ENCODE measurements at regions not wholly inside any gene's neighbourhood (a gene's known extent, or its start where the extent isn't known, plus 50 kb on each side); places are given as distances from the start of the nearest gene placed in this dataset.

DNA sequence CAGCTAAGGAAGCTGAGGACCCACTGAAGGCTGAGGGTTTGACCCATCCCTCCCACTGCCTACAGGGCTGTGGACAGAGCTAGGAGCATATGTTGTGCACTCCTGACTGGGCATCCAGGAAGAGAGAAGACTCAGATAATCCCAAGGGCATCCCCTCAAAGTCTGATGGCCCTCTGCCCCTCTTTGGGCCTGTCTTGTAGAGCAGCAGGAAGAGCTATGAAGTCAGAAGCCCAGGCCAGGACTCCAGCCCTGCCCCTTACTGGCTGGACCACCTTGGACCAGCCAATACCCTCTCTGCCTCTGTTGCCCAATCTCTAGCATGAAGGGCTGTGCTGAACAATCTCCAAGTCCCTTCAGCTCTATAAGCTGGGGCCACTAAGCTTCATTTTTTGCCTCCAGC lies 210.8 kb downstream of the RPLP1 start:
- no peak overlapping the region for H3K27ac ChIP-seq
- DNase-seq (ENCODE audit: low spot score) = no peak
- no peak overlapping the region for H3K4me3 ChIP-seq
- no peaks in the 10 kb centered on the region for H3K4me1 ChIP-seq (replicated peaks)
- TF ChIP-seq POLR2AphosphoS5 (IDR thresholded peaks at IDR 0.05) = no peak
- no peak for TF ChIP-seq POLR2A (IDR thresholded peaks at IDR 0.05)
- TF ChIP-seq, protein P1, sequence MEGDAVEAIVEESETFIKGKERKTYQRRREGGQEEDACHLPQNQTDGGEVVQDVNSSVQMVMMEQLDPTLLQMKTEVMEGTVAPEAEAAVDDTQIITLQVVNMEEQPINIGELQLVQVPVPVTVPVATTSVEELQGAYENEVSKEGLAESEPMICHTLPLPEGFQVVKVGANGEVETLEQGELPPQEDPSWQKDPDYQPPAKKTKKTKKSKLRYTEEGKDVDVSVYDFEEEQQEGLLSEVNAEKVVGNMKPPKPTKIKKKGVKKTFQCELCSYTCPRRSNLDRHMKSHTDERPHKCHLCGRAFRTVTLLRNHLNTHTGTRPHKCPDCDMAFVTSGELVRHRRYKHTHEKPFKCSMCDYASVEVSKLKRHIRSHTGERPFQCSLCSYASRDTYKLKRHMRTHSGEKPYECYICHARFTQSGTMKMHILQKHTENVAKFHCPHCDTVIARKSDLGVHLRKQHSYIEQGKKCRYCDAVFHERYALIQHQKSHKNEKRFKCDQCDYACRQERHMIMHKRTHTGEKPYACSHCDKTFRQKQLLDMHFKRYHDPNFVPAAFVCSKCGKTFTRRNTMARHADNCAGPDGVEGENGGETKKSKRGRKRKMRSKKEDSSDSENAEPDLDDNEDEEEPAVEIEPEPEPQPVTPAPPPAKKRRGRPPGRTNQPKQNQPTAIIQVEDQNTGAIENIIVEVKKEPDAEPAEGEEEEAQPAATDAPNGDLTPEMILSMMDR (IDR thresholded peaks at IDR 0.05) = no peak
- intact Hi-C loops (cut with DNase I) = no loop called here
- no peaks in the 10 kb centered on the region for H3K36me3 ChIP-seq
- no peaks in the 10 kb centered on the region for H3K27me3 ChIP-seq (replicated peaks; ENCODE audit: insufficient read depth)
- H3K9me3 ChIP-seq = no peaks in the 10 kb centered on the region

DNA sequence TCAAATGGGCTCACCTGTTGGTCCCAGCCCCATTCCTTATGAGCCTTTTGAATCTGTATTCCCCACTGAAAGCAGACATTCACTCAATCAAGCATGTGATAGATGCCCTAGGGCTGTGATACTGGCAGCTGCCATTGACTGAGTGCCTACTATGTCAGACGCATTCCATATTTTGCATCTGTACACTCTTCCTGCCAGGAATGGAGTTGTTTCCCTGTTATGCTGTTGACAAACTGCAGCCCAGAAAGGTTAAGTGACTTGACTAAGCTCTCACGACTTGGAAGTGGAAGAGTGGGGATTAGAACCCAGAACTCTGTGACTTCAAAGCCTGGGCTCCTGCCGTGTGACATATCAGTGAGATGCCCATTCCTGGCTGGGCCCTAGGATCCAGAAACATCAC lies 211.4 kb downstream of the RPLP1 start:
- no peak for DNase-seq (ENCODE audit: low spot score)
- Histone ChIP-seq H3K27ac (no peak overlapping the region), H3K4me1 (replicated peaks) (no peaks in the 10 kb centered on the region), H3K27me3 (replicated peaks; ENCODE audit: insufficient read depth) (no peaks in the 10 kb centered on the region), H3K9me3 (no peaks in the 10 kb centered on the region), H3K36me3 (no peaks in the 10 kb centered on the region), H3K4me3 (no peak overlapping the region)
- TF ChIP-seq, protein P1 (IDR thresholded peaks at IDR 0.05) = no peak
- intact Hi-C loops (cut with DNase I) = no loop called here
- 92% methylated on average over 3 of the region's 3 CpGs for WGBS

DNA sequence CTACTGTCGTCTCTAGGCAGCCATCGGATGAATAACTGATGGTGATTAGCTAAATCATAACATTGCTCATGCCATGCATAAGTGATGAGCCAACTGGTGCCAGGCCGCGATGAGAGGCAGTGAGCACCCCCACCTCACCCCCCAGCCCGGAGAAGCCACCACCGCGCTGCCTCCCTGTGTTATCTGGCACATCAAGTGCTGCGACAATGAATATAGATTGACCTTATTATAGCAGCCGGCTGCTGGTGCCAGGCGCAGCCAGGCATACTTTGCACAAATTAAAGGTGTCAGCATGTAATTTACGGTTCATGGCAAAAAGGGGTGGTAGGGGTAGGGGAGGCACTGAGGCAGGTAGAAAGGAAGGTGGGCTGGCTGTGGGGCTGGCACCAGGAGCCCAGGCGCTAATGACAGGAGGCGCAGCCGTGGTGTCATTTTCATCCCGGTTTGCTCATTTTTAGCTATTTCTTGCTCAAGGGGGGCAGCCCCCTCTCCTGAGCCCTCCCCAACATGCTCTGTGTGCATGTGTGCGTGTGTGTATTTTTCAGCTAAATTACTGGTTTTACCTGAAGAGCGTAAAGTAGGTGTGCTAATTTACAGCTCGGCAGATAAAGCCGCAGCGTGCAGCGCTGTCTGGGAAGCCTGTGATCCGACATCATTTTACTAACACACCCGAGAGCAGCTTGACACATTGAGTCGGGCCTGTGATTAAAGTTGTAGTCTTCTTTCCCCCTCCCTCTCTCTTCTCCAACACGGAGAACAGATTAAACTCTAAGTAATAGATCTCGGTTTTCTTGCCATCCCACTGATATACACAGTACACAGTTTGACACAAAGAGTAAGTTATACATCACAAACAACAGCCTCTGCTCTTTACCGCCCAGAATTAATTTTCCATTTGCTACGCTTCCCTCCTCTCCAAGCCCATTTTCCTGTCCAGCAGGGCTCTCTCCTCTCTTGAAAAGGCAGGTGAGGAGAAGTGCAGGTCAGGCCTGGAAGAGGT lies 212.3 kb downstream of the RPLP1 start:
- Histone ChIP-seq H3K27ac (no peak overlapping the region), H3K9me3 (no peaks in the 10 kb centered on the region), H3K4me1 (replicated peaks) (no peaks in the 10 kb centered on the region), H3K4me3 (no peak overlapping the region), H3K36me3 (no peaks in the 10 kb centered on the region), H3K27me3 (replicated peaks; ENCODE audit: insufficient read depth) (no peaks in the 10 kb centered on the region)
- no peak for TF ChIP-seq POLR2AphosphoS5 (IDR thresholded peaks at IDR 0.05)
- intact Hi-C loops (cut with DNase I) = no loop called here
- DNase-seq (ENCODE audit: low spot score) = no peak
- WGBS = 63% methylated on average over 28 of the region's 28 CpGs

DNA sequence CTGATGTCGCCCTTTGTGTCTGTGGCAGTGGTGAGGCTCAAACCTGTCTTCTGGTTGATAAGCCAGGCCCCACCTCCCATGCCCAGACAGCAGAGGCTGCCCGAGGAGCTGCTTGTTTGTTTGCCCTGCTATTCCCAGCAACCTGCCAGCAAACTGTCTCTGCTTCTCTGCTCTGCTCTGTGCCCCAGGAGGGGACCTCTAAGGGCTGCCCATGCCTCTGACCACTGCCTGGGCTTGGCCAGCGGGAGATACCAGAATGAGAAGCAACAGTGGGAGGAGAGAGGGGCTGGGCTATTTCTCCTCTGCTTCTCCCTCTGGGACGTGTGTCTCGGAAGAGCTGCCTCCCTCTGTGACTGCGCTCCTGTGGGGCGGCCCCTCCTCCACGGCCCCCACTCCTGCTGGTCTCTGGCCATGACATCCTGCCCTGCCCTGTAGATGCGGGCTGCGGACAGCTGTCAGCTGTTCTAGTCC lies 213.1 kb downstream of the RPLP1 start:
- no peaks in the 10 kb centered on the region for H3K4me1 ChIP-seq (replicated peaks)
- intact Hi-C loops (cut with DNase I) = no loop called here
- no peak for TF ChIP-seq POLR2AphosphoS5 (IDR thresholded peaks at IDR 0.05)
- TF ChIP-seq, protein P1 (IDR thresholded peaks at IDR 0.05) = no peak
- TF ChIP-seq POLR2A (IDR thresholded peaks at IDR 0.05) = no peak
- WGBS = 46% methylated on average over 10 of the region's 10 CpGs
- no peak overlapping the region for H3K27ac ChIP-seq
- H3K36me3 ChIP-seq = no peaks in the 10 kb centered on the region
- no peaks in the 10 kb centered on the region for H3K27me3 ChIP-seq (replicated peaks; ENCODE audit: insufficient read depth)
- H3K9me3 ChIP-seq = no peaks in the 10 kb centered on the region
- no peak overlapping the region for H3K4me3 ChIP-seq
- no peak for DNase-seq (ENCODE audit: low spot score)

DNA sequence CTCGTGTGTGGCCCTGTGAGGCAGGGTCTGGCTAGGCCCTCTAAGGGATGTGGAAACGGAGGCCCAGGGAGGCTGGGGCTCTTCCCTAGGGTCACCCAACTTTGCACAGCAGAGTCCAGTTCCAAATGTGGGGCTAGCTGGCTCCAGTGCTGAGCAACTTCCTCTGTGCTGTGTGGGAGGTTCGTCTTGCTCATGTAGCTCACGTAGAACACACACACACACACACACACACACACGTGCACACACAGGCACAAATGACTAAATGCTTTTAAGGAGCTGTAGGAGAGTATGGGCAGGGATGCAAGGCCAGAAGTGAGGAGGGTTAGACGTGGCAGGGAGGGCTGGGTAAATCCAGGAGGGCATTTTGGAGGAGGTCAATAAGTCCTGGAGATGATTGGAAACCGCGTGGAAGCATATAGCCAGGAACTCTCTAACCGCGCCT lies 213.8 kb downstream of the RPLP1 start:
- Histone ChIP-seq H3K9me3 (no peaks in the 10 kb centered on the region), H3K27me3 (replicated peaks; ENCODE audit: insufficient read depth) (no peaks in the 10 kb centered on the region), H3K4me3 (no peak overlapping the region), H3K36me3 (no peaks in the 10 kb centered on the region), H3K27ac (no peak overlapping the region), H3K4me1 (replicated peaks) (no peaks in the 10 kb centered on the region)
- 90% methylated on average over 10 of the region's 10 CpGs for WGBS
- no peak for TF ChIP-seq POLR2A (IDR thresholded peaks at IDR 0.05)
- TF ChIP-seq, protein P1 (IDR thresholded peaks at IDR 0.05) = no peak
- TF ChIP-seq POLR2AphosphoS5 (IDR thresholded peaks at IDR 0.05) = no peak
- intact Hi-C loops (cut with DNase I) = no loop called here
- DNase-seq (ENCODE audit: low spot score) = no peak

All from prostate gland (tissue), 2 donors.